HL-60 (cell line): ENCODE measurements at regions not wholly inside any gene's neighbourhood (a gene's known extent, or its start where the extent isn't known, plus 50 kb on each side); places are given as distances from the start of the nearest gene placed in this dataset.

Experiments
- DNase-seq, 2 experiments: peaks; one replicate each; pipeline ENCODE4 v3.0.0-alpha.2; 2010 to 2020; ENCODE audit warnings: low read depth in 1 of 2, low spot score in 1 of 2
- H3K27ac ChIP-seq: fragments of 250-450 bp; sonication (Bioruptor Pico); replicated peaks from 2 replicates; pipeline ENCODE4 v1.5.1; 2020; ENCODE audit warnings: mild to moderate bottlenecking, moderate library complexity
- H3K27me3 ChIP-seq: fragments of 250-450 bp; sonication (Bioruptor Pico); 2 replicates; pipeline ENCODE4 v1.5.1; 2021; ENCODE audit warnings: mild to moderate bottlenecking, moderate library complexity; ENCODE audit not compliant: insufficient read depth, poor library complexity, severe bottlenecking
- H3K4me3 ChIP-seq: replicated peaks from 2 replicates; pipeline ENCODE4 v1.5.1; 2011; ENCODE audit warnings: mild to moderate bottlenecking, control low read depth, low read length; ENCODE audit not compliant: insufficient read depth
- CTCF ChIP-seq: IDR thresholded peaks from one replicate; pipeline ENCODE4 v1.5.1; 2011; ENCODE audit warnings: low read length, control low read depth, inconsistent platforms; ENCODE audit not compliant: insufficient read depth
- GABPA ChIP-seq: IDR thresholded peaks from 2 replicates; pipeline ENCODE4 v1.6.1; 2012; ENCODE audit warnings: low read depth
- POLR2AphosphoS5 ChIP-seq: IDR thresholded peaks from 2 replicates; pipeline ENCODE4 v1.6.1; 2012; ENCODE audit warnings: low read depth
- REST ChIP-seq: IDR thresholded peaks from 2 replicates; pipeline ENCODE4 v1.6.1; 2012; ENCODE audit warnings: low read depth; ENCODE audit not compliant: insufficient replicate concordance
- SPI1 ChIP-seq: IDR thresholded peaks from 2 replicates; pipeline ENCODE4 v1.6.1; 2012; ENCODE audit warnings: low read depth, mild to moderate bottlenecking, borderline replicate concordance

- Histone ChIP-seq H3K27me3 (no peaks in the 10 kb centered on the region), H3K27ac (no peak overlapping the region), H3K4me3 (no peak overlapping the region)
- TF ChIP-seq SPI1 (no peak), CTCF (no peak), POLR2AphosphoS5 (no peak), GABPA (no peak), REST (no peak)
- DNase-seq = no peak
Observed at GRCh38 chr9:25427898-25428297, 250.3 kb downstream of the TUSC1 start.

GRCh38 chr9:25427290-25427689, 251.0 kb downstream of the TUSC1 start:
- Histone ChIP-seq H3K27me3 (no peaks in the 10 kb centered on the region), H3K27ac (no peak overlapping the region), H3K4me3 (no peak overlapping the region)
- no peak for DNase-seq
- TF ChIP-seq CTCF (no peak), SPI1 (no peak), POLR2AphosphoS5 (no peak), REST (no peak), GABPA (no peak)

- DNase-seq = no peak
- TF ChIP-seq SPI1 = no peak
- no peak for TF ChIP-seq CTCF
- TF ChIP-seq POLR2AphosphoS5 = no peak
- no peak for TF ChIP-seq REST
- no peak for TF ChIP-seq GABPA
Observed at GRCh38 chr9:25421560-25421959, 256.7 kb downstream of the TUSC1 start.

More at GRCh38 chr9:25421560-25421959, 256.7 kb downstream of the TUSC1 start:
- Histone ChIP-seq H3K4me3 (no peak overlapping the region), H3K27ac (no peak overlapping the region), H3K27me3 (no peaks in the 10 kb centered on the region)
